Superior temporal gyrus (tissue), 1 donor: ENCODE measurements at regions not wholly inside any gene's neighbourhood (a gene's known extent, or its start where the extent isn't known, plus 50 kb on each side); places are given as distances from the start of the nearest gene placed in this dataset.
"Not testable (repeated sequence)": the region's sequence is repeated elsewhere in the genome, so short reads cannot be mapped to it uniquely, and the experiment has no call there.

Experiments
- DNase-seq: peaks from one replicate; pipeline ENCODE4 v3.0.0-alpha.2; 2016; ENCODE audit errors: extremely low spot score

DNA sequence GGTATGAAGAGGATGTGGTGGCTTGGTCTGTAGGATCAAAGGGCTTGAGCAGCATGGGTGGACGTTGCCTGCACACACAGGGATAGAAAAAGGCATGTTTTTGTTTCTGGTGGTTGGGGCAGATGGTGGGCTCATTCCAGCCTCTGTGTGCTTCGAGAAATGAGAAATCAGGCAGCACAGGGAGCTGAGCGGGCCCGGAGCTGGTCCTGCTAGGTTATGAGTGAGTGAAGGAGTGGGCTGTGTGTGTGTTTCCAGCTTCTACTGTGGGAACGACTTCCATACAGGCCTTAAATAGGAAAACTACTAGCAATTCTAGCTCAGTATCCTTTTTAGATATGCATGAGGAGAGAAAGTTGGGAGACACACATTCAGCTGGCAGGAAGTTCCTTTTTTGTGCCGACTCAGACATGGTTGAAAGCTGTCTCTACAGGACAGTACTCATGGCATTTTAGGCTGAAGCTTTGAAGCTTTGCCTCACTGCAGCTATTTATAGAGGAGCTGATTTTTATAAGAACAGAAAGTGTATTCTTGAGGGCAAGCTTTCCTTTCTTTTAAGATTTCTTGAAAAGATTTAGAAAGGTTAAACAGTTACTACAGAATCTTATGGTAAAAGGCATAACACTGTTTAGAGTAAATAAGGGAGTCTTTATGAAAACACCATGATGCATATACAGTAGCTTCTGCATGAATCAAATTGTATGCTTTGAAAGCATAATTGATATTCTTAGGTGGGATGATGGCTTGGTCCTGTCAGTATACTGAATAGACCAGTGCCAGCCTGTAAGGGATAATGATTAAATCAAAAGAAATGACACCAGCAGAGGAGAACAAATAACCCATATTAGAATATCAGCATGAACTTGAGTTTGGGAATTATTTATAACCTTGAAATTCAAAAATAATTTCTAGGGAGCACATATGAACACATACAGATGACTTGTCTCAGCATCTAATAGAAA lies 104.0 kb upstream of the MAN1A1 start:
- peak; percentile 62 for DNase-seq

DNA sequence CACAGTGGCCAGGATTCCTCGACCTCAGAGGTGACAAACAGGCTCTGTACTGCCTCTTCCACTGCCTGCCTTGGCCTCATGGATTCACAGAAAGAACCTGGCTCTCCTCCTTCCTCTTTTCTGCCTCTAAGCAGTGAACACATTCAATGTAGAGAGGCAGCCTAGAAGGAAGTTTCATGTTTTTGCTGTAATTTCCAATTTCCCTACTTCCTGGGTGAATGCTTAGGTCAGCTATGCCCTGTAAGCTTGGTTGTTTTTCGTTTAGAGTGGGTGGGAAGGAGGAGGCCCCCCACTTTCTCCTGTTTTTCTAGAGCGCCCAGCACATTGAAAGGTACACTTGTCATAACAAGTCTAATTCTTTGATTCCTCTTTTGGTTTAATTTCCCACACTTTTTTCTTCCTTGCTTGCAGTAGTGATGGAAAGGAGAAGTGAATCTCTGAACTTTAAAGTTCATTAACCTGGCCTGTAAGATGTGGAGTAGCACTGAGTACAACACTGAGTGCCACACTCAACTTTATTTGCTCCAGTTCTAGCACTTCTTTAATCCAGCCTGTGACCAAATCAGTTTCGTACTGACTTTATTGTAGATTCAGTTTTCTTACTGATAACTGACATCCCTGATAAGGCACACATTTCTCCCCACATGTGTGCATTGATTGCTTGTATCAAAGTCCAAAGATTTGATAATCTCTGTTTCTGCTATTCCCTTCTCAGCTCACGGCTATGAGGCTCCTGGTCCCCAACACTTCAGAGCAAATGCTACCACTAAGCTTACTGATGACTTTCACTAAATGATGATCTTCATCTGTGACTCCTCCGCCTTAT lies 100.0 kb upstream of the MAN1A1 start:
- DNase-seq: no peak

DNA sequence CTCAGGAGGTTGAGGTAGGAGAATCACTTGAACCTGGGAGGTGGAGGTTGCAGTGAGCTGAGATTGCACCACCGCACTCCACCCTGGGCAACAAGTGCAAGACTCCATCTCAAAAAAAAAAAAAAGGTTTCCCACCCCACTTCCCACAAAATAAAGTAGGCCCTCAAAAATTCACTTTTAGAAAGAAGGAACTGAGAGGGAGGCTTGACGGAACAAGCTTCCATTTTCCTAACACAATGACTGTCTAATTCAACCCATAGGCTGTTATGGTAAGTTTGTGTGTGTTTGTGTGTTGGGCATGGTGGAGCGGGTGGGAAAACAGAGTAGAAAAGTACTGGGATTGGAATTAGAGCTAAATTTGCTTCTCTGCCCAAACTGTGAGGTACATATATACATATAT lies 98.4 kb upstream of the MAN1A1 start:
- no peak for DNase-seq

DNA sequence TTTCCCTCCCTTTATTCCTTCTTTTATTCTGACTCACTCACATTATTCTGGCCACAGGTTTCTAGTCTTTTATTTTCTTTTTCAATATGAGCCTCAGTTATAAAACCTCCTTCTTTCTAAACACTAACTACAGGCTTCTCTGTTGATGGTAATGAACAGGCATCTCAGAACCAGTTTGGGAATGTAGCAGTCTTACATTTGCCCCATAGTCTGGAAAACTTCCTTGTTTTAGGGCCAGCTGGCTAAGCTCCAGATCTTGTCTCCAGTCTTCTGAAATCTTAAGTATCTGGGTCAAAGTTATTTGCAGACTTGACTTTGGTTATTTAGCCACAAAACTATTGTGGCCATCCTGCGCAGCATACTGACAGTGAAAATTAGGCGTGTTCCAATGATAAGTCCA lies 97.0 kb upstream of the MAN1A1 start:
- DNase-seq: no peak

DNA sequence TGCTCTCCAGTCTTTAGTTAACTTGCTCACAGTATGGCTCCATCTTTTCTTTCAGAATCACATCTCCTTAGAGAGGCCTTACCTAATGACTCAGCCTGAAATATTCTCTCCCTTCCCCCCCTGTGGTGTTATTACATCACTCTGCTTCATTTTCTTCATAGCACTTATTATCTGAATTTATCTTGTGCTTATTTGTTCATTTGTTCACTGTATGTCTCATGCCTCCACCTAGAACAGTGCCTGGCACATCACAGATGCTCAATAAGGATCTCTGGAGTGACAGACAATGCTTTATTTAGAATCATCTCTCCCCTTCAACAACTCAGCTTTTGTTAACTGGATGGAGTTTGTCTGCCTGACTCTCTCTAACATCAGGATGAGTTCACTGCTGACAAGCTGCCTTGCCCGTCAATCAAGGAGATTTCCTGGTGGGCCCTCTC lies 96.6 kb upstream of the MAN1A1 start:
- DNase-seq: no peak

DNA sequence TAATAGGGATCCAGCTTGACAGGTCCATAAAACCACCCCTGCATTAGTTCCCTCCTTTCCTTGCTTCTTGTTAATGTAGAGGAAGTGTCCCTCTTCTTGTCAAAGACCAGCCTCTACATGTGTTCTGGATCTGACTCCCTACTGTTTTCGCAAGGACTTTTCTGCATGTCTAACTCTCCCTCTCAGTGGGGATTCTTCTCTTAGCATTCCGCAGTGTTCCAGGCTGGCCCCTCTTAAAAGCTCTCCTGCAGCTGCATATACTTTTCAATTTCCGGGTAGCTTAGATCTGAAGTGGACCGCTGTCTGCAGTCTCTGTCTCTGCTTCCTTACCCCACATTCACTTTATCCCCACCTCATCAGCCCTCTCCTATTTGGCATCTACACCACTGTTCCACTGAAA lies 96.1 kb upstream of the MAN1A1 start:
- DNase-seq: no peak

DNA sequence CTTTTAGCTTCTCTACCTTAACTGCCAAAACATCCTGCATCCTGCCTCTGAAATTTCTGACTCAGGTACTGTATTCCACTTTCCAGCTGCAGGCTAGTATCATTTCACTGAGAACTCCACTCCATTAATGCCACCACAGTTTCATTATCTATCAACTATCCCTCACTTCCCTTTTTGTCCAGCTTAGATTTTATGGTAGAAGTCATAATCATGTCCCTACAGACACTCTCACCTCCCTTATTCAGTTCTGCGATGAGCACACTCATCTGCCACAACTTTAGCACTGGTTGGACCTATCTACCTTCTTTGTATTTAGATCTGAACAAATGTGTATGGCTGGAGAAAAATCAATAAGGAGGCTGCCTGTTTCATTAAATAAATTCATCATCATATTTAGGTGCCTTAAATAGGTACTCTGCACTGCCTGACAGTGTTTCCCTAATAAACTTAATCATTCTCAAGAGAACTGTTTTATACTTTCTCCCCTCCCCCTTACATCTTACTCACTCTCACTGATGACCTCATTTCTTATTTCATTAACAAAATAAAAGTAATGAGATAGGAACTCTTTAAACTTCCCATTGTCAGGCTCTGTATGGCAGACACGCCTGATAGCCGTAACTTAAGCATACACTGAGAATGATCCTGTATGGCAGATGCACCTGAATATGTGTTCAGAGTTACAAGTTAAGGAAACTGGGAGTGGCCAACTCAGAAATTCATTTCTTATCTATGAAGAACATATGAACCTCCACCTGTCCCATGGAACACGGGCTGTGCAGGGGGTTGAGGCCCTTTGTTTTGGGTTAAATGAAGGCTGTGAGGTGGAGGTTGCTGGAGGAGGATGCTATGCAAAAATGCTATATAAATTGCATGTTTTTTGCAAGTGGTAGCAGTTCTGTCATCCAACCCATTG lies 95.3 kb upstream of the MAN1A1 start:
- DNase-seq: no peak

DNA sequence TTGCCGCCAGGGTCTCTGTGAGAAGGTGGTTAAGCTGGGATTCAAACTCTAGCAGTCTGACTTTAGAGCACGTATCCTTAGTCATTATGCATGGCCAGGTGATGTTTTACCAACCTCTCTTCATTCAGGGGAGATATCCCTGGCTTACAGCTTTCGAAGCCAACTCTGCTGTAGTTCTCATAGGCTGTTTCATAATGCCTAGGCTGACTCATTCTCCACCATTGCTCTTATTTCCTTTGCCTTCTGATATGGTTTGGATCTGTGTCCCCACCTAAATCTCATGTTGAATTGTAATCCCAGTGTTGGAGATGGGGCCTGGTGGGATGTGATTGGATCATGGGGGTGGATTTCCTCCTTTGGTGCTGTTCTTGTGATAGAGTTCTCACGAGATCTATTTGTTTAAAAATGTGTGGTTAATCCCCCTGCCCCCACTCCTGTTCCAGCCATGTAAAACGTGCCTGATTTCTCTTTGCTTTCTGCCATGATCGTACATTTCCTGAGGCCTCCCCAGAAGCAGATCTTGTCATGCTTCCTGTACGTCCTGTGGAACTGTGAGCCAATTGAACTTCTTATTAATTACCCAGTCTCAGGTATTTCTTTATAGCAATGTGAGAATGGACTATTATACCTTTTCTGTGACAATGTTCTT lies 94.6 kb upstream of the MAN1A1 start:
- no peak for DNase-seq

DNA sequence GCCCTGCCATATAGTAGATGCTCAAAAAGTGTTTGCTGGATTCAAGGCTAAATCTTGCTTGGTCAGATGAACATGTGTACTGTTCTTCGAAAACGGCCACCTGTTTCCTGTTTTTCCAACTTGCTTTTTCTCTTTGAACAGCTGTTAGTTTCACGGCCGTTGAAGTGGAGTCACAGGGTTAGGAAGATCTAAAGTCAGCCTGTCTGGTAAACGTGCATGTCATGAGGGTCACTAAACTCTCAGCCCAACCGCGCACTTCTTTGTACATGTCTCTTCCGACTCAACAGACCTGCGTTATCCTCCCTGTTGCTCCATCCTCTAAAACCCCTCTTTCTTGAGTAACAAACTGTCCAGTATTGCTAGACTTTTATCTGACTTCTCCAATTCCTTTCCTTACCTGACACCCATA lies 93.2 kb upstream of the MAN1A1 start:
- no peak for DNase-seq

DNA sequence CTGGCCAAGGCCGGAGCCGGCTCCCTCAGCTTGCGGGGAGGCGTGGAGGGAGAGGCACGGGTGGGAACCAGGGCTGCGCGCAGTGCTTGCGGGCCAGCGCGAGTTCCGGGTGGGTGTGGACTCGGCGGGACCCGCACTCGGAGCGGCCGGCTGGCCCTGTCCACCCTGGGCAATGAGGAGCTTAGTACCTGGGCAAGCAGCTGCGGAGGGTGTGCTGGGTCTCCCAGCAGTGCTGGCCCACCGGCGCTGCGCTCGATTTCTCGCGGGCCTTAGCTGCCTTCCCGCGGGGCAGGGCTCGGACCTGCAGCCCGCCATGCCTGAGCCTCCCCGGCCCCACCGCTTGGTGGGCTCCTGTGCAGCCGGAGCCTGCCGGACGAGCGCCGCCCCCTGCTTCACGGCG lies 91.4 kb upstream of the MAN1A1 start:
- no peak for DNase-seq

DNA sequence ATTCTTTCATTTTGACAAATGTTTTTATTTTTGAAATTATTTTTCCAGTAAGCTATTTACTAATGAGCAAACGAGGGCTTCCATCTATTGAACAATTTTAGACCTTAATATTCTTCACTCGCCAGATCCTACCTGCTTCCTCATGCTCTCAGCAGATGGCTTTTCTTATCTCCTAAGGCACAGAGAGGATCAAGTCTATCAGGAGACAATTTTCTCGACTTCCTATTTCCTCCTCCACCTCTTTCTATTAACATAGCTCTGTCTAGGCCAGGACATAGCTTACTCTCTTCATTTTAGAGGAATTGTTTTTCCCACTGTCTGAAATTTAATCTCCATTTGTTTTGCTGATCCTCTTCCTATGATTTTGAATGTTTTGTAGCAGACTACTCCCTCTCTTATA lies 87.0 kb upstream of the MAN1A1 start:
- no peak for DNase-seq

DNA sequence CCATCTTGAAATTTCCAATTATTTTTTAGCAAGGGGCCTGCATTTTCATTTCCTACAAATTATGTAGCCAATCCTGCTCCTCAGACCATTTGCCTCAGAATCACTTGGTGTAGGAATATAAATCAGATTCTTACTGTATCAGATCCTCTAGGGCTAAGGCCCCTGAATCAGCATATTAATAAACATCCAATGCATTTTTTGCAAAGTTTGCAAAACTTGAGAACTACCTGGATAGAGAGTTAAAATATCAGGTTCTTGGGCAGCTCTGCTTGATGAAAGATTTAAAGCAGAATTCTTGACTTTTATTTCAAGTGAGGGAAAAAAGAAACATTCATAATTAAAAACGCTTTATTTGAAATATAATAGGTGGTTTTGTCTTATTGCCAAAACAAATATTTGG lies 82.2 kb upstream of the MAN1A1 start:
- DNase-seq: no peak

DNA sequence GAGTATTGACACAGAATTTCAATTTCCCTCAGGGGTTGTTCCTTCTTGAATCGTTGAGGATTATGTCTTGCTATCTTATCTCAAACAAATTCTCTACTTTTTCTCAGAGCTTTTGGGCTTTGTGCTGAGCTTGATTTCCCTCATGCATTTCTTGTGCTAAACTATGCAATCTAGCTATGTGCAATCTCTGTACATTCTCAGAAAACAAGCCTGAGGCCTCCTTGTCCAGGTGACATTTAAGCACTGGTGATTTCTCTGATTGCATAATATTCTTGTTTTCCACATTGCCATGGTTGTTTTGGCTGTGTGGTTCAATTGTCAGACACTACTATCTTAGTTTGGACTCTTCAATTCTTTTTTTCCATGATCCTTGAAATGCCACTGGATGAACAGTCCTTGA lies 81.2 kb upstream of the MAN1A1 start:
- DNase-seq: no peak

DNA sequence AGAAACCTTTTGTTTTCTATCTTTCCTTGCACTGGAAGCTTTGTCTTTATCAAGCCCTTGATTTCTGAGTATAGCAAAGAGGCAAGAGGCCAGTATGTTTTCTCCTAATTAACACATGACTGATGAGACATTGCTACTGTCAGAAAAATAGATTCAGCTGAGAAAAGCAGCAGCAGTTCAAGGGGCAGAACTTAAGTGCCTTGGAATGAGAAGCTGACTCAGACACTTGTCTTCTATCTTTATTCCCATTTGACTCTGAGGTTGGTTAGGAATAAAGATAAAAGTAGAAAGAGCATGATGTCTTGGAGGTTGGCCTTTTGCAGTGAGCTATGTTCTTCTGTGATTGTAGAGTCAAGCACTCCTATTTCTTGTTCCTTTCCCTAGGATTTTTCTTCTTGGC lies 79.1 kb upstream of the MAN1A1 start:
- DNase-seq: no peak

DNA sequence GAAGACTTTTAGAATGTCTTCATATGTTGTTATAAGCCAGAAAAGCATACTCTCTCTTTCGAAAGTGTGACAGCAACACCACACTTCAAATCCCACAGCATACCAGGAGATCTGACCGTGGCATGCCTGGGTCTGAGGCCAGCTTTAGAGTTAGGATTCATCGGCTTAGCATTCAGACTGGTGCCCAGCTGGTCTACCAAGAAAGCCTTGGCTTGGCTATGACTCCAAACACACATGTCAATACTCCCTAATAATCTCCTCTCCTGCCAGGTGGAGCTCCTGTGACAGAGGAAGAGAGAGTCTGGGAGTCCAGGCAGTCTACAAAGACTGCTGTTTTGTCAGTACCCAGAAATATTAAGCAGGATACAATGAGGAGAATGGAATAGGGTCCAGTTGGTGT lies 77.1 kb upstream of the MAN1A1 start:
- no peak for DNase-seq

DNA sequence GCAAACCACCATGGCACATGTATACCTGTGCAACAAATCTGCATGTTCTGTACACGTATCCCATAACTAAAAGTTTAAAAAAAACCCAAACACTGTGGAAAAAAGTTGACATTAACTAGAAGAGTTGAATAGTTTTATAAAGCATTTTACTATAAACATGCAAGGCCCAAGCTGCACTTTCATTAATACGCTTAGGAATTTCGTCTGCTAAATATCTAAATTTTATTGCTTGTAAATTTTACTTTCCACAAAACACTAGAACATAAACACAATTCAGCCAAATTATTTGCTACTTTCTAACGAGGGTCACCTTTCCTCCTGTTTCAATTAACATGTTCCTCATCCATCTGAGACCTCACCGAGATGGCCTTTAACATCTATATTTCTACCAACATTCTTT lies 74.4 kb upstream of the MAN1A1 start:
- DNase-seq: peak; percentile 2

DNA sequence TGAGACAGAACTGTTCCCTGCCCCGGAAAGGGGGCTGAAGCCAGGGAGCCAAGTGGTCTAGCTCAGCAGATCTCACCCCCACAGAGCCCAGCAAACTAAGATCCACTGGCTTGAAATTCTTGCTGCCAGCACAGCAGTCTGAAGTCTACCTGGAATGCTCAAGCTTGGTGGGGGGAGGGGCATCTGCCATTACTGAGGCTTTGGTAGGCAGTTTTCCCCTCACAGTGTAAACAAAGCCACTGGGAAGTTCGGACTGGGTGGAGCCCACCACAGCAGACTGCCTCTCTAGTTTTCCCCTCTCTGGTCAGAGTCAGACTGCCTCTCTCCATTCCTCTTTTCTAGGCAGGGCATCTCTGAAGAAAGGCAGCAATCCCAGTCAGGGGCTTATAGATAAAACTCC lies 68.5 kb upstream of the MAN1A1 start:
- not testable (repeated sequence) for DNase-seq

DNA sequence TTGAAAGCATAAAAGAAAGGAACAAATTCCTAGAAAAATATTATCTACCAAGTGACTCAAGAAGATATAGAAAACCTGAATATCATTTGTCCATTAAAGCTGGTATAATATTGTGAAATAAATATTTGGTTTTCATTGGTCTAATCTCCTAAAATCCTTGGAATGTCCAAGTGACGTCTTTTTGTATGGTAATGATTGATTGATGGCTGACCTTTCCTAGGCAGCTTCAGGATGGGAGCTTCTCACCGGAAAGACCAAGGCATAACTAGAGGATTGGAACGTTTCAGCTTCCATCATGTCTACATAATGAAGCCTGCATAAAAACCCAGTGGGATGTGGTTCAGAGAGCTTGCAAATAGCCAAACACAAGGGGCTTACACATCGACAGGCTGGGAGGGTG lies 57.6 kb upstream of the MAN1A1 start:
- no peak for DNase-seq

DNA sequence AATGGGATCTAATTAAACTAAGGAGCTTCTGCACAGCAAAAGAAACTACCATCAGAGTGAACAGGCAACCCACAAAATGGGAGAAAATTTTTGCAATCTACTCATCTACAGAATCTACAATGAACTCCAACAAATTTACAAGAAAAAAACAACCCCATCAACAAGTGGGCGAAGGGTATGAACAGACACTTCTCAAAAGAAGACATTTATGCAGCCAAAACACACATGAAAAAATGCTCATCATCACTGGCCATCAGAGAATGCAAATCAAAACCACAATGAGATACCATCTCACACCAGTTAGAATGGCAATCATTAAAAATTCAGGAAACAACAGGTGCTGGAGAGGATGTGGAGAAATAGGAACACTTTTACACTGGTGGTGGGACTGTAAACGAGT lies 55.6 kb upstream of the MAN1A1 start:
- not testable (repeated sequence) for DNase-seq
